T47D (cell line): ENCODE measurements at regions not wholly inside any gene's neighbourhood (a gene's known extent, or its start where the extent isn't known, plus 50 kb on each side); places are given as distances from the start of the nearest gene placed in this dataset.

Experiments used
- DNase-seq, 2 experiments: peaks; one replicate each; pipeline versions ENCODE4 v3.0.0 to v3.0.0-alpha.2; 2011 to 2012; ENCODE audit warnings: low read depth in 1 of 2, low spot score in 1 of 2
- JUND ChIP-seq: IDR thresholded peaks from 2 replicates; pipeline ENCODE4 v1.6.1; 2012; ENCODE audit warnings: low read depth
- in situ Hi-C: cut with HindIII; loops from 2 replicates; pipeline ENCODE4 v1.10.0; 2016; ENCODE audit warnings: low sequenced_read_pairs, low pct_unique_long_range_greater_than_20kb

GRCh38 chr17:83144421-83145357, 65.3 kb downstream of the METRNL start:
- in situ Hi-C loops = no loop called here
- TF ChIP-seq JUND = no peak
- no peak for DNase-seq

- in situ Hi-C loops = no loop called here
- DNase-seq = no peak
- TF ChIP-seq JUND = no peak
These were observed 65.9 kb downstream of the METRNL start for GRCh38 chr17:83145358-83145738.

- no peak for DNase-seq
- in situ Hi-C loops = no loop called here
- TF ChIP-seq JUND = no peak
These were observed 66.4 kb downstream of the METRNL start for GRCh38 chr17:83145831-83146230.

GRCh38 chr17:83146347-83146746, 66.9 kb downstream of the METRNL start:
- TF ChIP-seq JUND = no peak
- no peak for DNase-seq
- in situ Hi-C loops = no loop called here

- TF ChIP-seq JUND = no peak
- in situ Hi-C loops = no loop called here
- no peak for DNase-seq
These were observed 67.9 kb downstream of the METRNL start for GRCh38 chr17:83147280-83147679.

- in situ Hi-C loops = no loop called here
- TF ChIP-seq JUND = no peak
- no peak for DNase-seq
These were observed 69.1 kb downstream of the METRNL start for GRCh38 chr17:83148317-83149028.

- TF ChIP-seq JUND = no peak
- in situ Hi-C loops = no loop called here
These were observed 69.8 kb downstream of the METRNL start for GRCh38 chr17:83149029-83149725.

GRCh38 chr17:83149761-83150251, 70.4 kb downstream of the METRNL start:
- in situ Hi-C loops = no loop called here
- DNase-seq = no peak
- TF ChIP-seq JUND = no peak

More at GRCh38 chr17:83149029-83149725, 69.8 kb downstream of the METRNL start:
- no peak for DNase-seq

- in situ Hi-C loops = no loop called here
- DNase-seq = no peak
- TF ChIP-seq JUND = no peak
These were observed 71.1 kb downstream of the METRNL start for GRCh38 chr17:83150369-83151055.

GRCh38 chr17:83151056-83151441, 71.6 kb downstream of the METRNL start:
- no peak for TF ChIP-seq JUND
- DNase-seq = no peak
- in situ Hi-C loops = no loop called here

GRCh38 chr17:83151442-83152226, 72.2 kb downstream of the METRNL start:
- in situ Hi-C loops = no loop called here
- TF ChIP-seq JUND = no peak
- peak; percentile 65 to 77 for DNase-seq
